Hepatocyte (in vitro differentiated cells): ENCODE measurements at regions not wholly inside any gene's neighbourhood (a gene's known extent, or its start where the extent isn't known, plus 50 kb on each side); places are given as distances from the start of the nearest gene placed in this dataset.

Experiments used
- DNase-seq: peaks from one replicate; pipeline ENCODE4 v3.0.0-alpha.2; 2016; ENCODE audit warnings: low spot score
- H2AFZ ChIP-seq: fragments of 200-600 bp; sonication (generic); 2 replicates; pipeline ENCODE4 v1.6.0; 2016; ENCODE audit warnings: antibody characterized with exemption, mild to moderate bottlenecking
- H3K27ac ChIP-seq: fragments of 200-600 bp; sonication (generic); 2 replicates; pipeline ENCODE4 v1.5.1; 2016; ENCODE audit warnings: mild to moderate bottlenecking
- H3K27me3 ChIP-seq: fragments of 200-600 bp; sonication (generic); 2 replicates; pipeline ENCODE4 v1.6.1; 2016
- H3K36me3 ChIP-seq: fragments of 200-600 bp; sonication (generic); replicated peaks from 2 replicates; pipeline ENCODE4 v1.5.1; 2016; ENCODE audit warnings: low read depth; ENCODE audit not compliant: insufficient read depth
- H3K4me1 ChIP-seq: fragments of 200-600 bp; sonication (generic); 2 replicates; pipeline ENCODE4 v1.5.1; 2016; ENCODE audit warnings: mild to moderate bottlenecking, moderate library complexity; ENCODE audit not compliant: insufficient read depth
- H3K4me2 ChIP-seq: fragments of 200-600 bp; sonication (generic); 2 replicates; pipeline ENCODE4 v1.6.0; 2016
- H3K4me3 ChIP-seq: fragments of 200-600 bp; sonication (generic); 2 replicates; pipeline ENCODE4 v1.5.1; 2016; ENCODE audit warnings: mild to moderate bottlenecking
- H3K79me2 ChIP-seq: fragments of 200-600 bp; sonication (generic); 2 replicates; pipeline ENCODE4 v1.6.0; 2017; ENCODE audit warnings: mild to moderate bottlenecking
- H3K9me2 ChIP-seq: fragments of 200-600 bp; sonication (generic); replicated peaks from 2 replicates; pipeline ENCODE4 v1.6.0; 2017; ENCODE audit warnings: mild to moderate bottlenecking; ENCODE audit not compliant: insufficient read depth
- H3K9me3 ChIP-seq: fragments of 200-600 bp; sonication (generic); 2 replicates; pipeline ENCODE4 v1.5.1; 2016; ENCODE audit warnings: low read depth, mild to moderate bottlenecking
- H4K20me1 ChIP-seq: fragments of 200-600 bp; sonication (generic); 2 replicates; pipeline ENCODE4 v1.6.0; 2016; ENCODE audit warnings: mild to moderate bottlenecking; ENCODE audit not compliant: insufficient read depth, poor library complexity, severe bottlenecking
- EZH2 ChIP-seq: fragments of 200-600 bp; sonication (generic); IDR thresholded peaks from 2 replicates; pipeline ENCODE4 v1.6.1; 2016; ENCODE audit warnings: antibody characterized with exemption, mild to moderate bottlenecking, borderline replicate concordance
- EZH2phosphoT487 ChIP-seq: fragments of 200-600 bp; sonication (generic); IDR thresholded peaks from one replicate; pipeline ENCODE4 v1.6.1; 2018; ENCODE audit warnings: antibody characterized with exemption, mild to moderate bottlenecking, low read depth, moderate library complexity; ENCODE audit not compliant: unreplicated experiment, severe bottlenecking
- WGBS: methylation state at CpG from one replicate; pipeline ENCODE4 v1.1.6; 2016; ENCODE audit warnings: low lambda C conversion rate; ENCODE audit errors: missing lambda C conversion rate; 5-methylcytosine and 5-hydroxymethylcytosine counted together
- TF ChIP-seq, protein P1 (sequence below): fragments of 200-600 bp; sonication (generic); IDR thresholded peaks from 2 replicates; pipeline ENCODE4 v1.5.1; 2016; ENCODE audit warnings: antibody characterized with exemption, mild to moderate bottlenecking; ENCODE audit not compliant: poor library complexity

DNA sequence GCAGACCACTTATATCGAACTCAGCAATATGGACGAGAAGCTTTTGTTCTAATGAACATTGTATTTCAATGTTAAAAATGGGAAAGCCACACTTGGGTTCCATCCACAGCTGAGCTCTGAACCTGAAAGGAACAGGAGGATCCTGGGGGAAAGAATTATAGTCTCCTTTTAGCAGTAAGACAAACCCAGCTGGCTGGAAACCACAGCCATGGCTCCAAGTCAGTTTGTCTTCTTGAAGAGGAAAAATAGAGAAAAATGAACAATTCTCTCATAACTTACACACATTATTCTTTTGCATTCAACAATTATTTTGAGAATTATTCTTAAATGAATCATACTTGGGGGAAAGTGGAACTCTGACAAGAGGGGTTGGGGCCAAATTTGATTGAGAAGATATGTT is 149.2 kb upstream of the VEPH1 start:
- Histone ChIP-seq H4K20me1 (no peaks in the 10 kb centered on the region), H3K4me1 (no peaks in the 10 kb centered on the region)

DNA sequence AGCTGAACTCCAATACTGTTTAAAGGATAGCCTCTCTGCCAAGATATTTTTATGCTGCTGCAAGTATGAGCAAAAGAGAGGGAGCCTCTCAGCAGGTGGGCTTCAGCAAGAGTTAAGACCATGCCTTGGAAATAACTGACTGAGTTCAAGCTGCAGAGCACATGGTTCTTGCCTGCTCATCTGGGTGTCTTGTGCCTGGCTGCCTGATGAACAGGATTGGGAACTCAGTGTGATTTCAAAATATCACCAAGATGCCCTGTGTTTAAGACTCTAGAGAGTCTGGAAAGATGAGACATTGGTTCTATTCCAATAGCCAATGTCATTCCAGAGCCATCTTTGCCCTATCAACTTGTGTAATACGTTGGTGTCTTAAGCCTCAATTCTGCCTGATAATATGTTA is 147.5 kb upstream of the VEPH1 start:
- Histone ChIP-seq H3K9me3 (no peaks in the 10 kb centered on the region), H3K79me2 (no peaks in the 10 kb centered on the region), H3K4me2 (no peak overlapping the region), H2AFZ (no peak overlapping the region), H3K9me2 (no peaks in the 10 kb centered on the region), H3K27me3 (no peaks in the 10 kb centered on the region), H4K20me1 (no peaks in the 10 kb centered on the region), H3K27ac (no peak overlapping the region), H3K4me1 (no peaks in the 10 kb centered on the region), H3K4me3 (no peak overlapping the region), H3K36me3 (no peaks in the 10 kb centered on the region)
- TF ChIP-seq, protein P1, sequence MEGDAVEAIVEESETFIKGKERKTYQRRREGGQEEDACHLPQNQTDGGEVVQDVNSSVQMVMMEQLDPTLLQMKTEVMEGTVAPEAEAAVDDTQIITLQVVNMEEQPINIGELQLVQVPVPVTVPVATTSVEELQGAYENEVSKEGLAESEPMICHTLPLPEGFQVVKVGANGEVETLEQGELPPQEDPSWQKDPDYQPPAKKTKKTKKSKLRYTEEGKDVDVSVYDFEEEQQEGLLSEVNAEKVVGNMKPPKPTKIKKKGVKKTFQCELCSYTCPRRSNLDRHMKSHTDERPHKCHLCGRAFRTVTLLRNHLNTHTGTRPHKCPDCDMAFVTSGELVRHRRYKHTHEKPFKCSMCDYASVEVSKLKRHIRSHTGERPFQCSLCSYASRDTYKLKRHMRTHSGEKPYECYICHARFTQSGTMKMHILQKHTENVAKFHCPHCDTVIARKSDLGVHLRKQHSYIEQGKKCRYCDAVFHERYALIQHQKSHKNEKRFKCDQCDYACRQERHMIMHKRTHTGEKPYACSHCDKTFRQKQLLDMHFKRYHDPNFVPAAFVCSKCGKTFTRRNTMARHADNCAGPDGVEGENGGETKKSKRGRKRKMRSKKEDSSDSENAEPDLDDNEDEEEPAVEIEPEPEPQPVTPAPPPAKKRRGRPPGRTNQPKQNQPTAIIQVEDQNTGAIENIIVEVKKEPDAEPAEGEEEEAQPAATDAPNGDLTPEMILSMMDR = no peak
- TF ChIP-seq EZH2phosphoT487 = no peak
- DNase-seq = no peak
- WGBS = 80% methylated on average over 1 of the region's 1 CpG

More for the DNA sequence above, 149.2 kb upstream of the VEPH1 start:
- Histone ChIP-seq H3K27me3 (no peaks in the 10 kb centered on the region), H2AFZ (no peak overlapping the region), H3K27ac (no peak overlapping the region), H3K4me2 (no peak overlapping the region), H3K9me3 (no peaks in the 10 kb centered on the region), H3K9me2 (no peaks in the 10 kb centered on the region), H3K4me3 (no peak overlapping the region), H3K36me3 (no peaks in the 10 kb centered on the region), H3K79me2 (no peaks in the 10 kb centered on the region)
- TF ChIP-seq EZH2phosphoT487 (no peak), EZH2 (no peak)
- no peak for DNase-seq
- WGBS = 98% methylated on average over 2 of the region's 2 CpGs

DNA sequence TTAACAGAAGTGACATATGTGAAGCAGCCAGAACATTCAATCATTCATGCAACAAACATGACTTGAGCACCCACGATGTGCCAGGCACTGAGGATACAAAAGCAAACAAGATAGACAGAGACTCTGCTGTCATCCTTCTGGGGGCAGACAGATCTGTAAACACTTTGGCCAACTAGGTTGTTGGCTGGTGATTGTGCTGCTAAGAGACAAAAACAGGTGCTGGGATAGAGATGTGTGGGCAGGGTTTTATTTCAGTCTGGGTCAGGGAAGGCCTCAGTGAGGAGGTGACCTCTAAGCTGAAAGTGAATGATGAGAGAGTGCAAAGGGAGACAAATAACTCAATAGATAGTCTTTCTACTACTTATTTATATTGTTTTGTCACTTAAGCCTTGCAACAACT is 147.0 kb upstream of the VEPH1 start:
- Histone ChIP-seq H3K36me3 (no peaks in the 10 kb centered on the region), H3K4me3 (no peak overlapping the region), H3K79me2 (no peaks in the 10 kb centered on the region), H2AFZ (no peak overlapping the region), H3K27me3 (no peaks in the 10 kb centered on the region), H3K9me2 (no peaks in the 10 kb centered on the region), H3K4me1 (no peaks in the 10 kb centered on the region), H3K4me2 (no peak overlapping the region), H3K27ac (no peak overlapping the region), H4K20me1 (no peaks in the 10 kb centered on the region), H3K9me3 (no peaks in the 10 kb centered on the region)
- DNase-seq = no peak
- WGBS = 73% methylated on average over 1 of the region's 1 CpG
- TF ChIP-seq, protein P1 = no peak
- no peak for TF ChIP-seq EZH2
- no peak for TF ChIP-seq EZH2phosphoT487

DNA sequence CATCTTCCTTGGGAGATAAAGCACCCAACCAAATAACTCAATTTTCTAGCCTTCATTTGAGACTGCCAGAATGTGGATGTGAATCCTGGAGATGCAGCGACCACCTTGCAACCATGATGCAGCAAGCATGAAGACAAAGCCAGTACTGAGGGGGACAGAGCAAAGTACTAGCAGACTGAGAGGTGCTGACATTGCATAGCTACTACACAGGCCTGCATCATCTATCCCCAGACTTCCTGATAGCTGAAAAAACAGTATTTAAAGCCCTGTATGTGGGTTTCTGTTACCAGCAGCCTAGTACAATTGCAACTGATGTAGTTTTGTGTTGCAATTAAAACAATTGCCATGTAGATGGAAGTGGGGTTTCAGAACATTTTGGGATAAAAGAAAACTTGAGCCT is 146.3 kb upstream of the VEPH1 start:
- H3K27ac ChIP-seq = no peak overlapping the region
- H3K9me2 ChIP-seq = no peaks in the 10 kb centered on the region
- no peaks in the 10 kb centered on the region for H3K9me3 ChIP-seq
- H3K27me3 ChIP-seq = no peaks in the 10 kb centered on the region
- H3K4me3 ChIP-seq = no peak overlapping the region
- WGBS = 86% methylated on average over 1 of the region's 1 CpG
- H3K4me1 ChIP-seq = no peaks in the 10 kb centered on the region
- no peaks in the 10 kb centered on the region for H3K36me3 ChIP-seq
- no peaks in the 10 kb centered on the region for H4K20me1 ChIP-seq
- H2AFZ ChIP-seq = no peak overlapping the region
- TF ChIP-seq, protein P1 = no peak
- H3K4me2 ChIP-seq = no peak overlapping the region
- no peaks in the 10 kb centered on the region for H3K79me2 ChIP-seq
- no peak for DNase-seq
